ENCODE measurements at regions not wholly inside any gene's neighbourhood (a gene's known extent, or its start where the extent isn't known, plus 50 kb on each side); places are given as distances from the start of the nearest gene placed in this dataset.
A peak's percentile ranks its signal among the peaks of the same experiment; 100 is the strongest.
"Not testable (repeated sequence)": the region's sequence is repeated elsewhere in the genome, so short reads cannot be mapped to it uniquely, and the experiment has no call there.

- H3K4me3 ChIP-seq (ENCODE audit: low read length), result no peak overlapping the region
- WGBS (ENCODE audit: insufficient coverage, low lambda C conversion rate), result 100% methylated on average over 1 of the region's 4 CpGs
Measured at GRCh38 chr12:41661141-41661765, 473.1 kb downstream of the PDZRN4 start.

GRCh38 chr12:41656454-41656853 lies 468.3 kb downstream of the PDZRN4 start:
- peaks cover 3% of the 10 kb centered on the region for H3K27me3 ChIP-seq (ENCODE audit: control insufficient read depth, insufficient read depth, low read length)
- H3K4me3 ChIP-seq (ENCODE audit: low read length), result no peak overlapping the region
- DNase-seq, result no peak
- no peaks in the 10 kb centered on the region for H3K36me3 ChIP-seq (ENCODE audit: control insufficient read depth, insufficient read depth, low read length)
- H3K9me3 ChIP-seq (ENCODE audit: control insufficient read depth, low read depth, low read length), result no peaks in the 10 kb centered on the region
- no CpG with 5 or more reads among the region's 1 CpG for WGBS (ENCODE audit: insufficient coverage, low lambda C conversion rate)
- no peaks in the 10 kb centered on the region for H3K4me1 ChIP-seq (ENCODE audit: control insufficient read depth, insufficient read depth, low read length)
- no peak overlapping the region for H3K27ac ChIP-seq (ENCODE audit: low read length)

More at GRCh38 chr12:41661141-41661765, 473.1 kb downstream of the PDZRN4 start:
- Histone ChIP-seq H3K4me1 (ENCODE audit: control insufficient read depth, insufficient read depth, low read length) (no peaks in the 10 kb centered on the region), H3K27ac (ENCODE audit: low read length) (no peak overlapping the region), H3K27me3 (ENCODE audit: control insufficient read depth, insufficient read depth, low read length) (no peaks in the 10 kb centered on the region), H3K36me3 (ENCODE audit: control insufficient read depth, insufficient read depth, low read length) (no peaks in the 10 kb centered on the region), H3K9me3 (ENCODE audit: control insufficient read depth, low read depth, low read length) (no peaks in the 10 kb centered on the region)
- DNase-seq, result no peak

GRCh38 chr12:41653386-41654326 lies 465.5 kb downstream of the PDZRN4 start:
- no peak for DNase-seq
- Histone ChIP-seq H3K27ac (ENCODE audit: low read length) (no peak overlapping the region), H3K9me3 (ENCODE audit: control insufficient read depth, low read depth, low read length) (no peaks in the 10 kb centered on the region), H3K4me3 (ENCODE audit: low read length) (no peak overlapping the region), H3K27me3 (ENCODE audit: control insufficient read depth, insufficient read depth, low read length) (peaks cover 3% of the 10 kb centered on the region), H3K36me3 (ENCODE audit: control insufficient read depth, insufficient read depth, low read length) (no peaks in the 10 kb centered on the region), H3K4me1 (ENCODE audit: control insufficient read depth, insufficient read depth, low read length) (no peaks in the 10 kb centered on the region)
- WGBS (ENCODE audit: insufficient coverage, low lambda C conversion rate), result 90% methylated on average over 2 of the region's 7 CpGs

- no peak overlapping the region for H3K4me3 ChIP-seq (ENCODE audit: low read length)
- H3K27ac ChIP-seq (ENCODE audit: low read length), result no peak overlapping the region
- no peak for DNase-seq
- peaks cover 3% of the 10 kb centered on the region for H3K27me3 ChIP-seq (ENCODE audit: control insufficient read depth, insufficient read depth, low read length)
- H3K4me1 ChIP-seq (ENCODE audit: control insufficient read depth, insufficient read depth, low read length), result no peaks in the 10 kb centered on the region
- H3K36me3 ChIP-seq (ENCODE audit: control insufficient read depth, insufficient read depth, low read length), result no peaks in the 10 kb centered on the region
- no peaks in the 10 kb centered on the region for H3K9me3 ChIP-seq (ENCODE audit: control insufficient read depth, low read depth, low read length)
- WGBS (ENCODE audit: insufficient coverage, low lambda C conversion rate), result 67% methylated on average over 3 of the region's 8 CpGs
Measured at GRCh38 chr12:41652981-41653380, 464.9 kb downstream of the PDZRN4 start.

- H3K4me1 ChIP-seq (ENCODE audit: control insufficient read depth, insufficient read depth, low read length), result no peaks in the 10 kb centered on the region
- H3K4me3 ChIP-seq (ENCODE audit: low read length), result no peak overlapping the region
- no CpG with 5 or more reads among the region's 1 CpG for WGBS (ENCODE audit: insufficient coverage, low lambda C conversion rate)
- no peaks in the 10 kb centered on the region for H3K9me3 ChIP-seq (ENCODE audit: control insufficient read depth, low read depth, low read length)
- no peak for DNase-seq
- H3K27me3 ChIP-seq (ENCODE audit: control insufficient read depth, insufficient read depth, low read length), result no peaks in the 10 kb centered on the region
- H3K27ac ChIP-seq (ENCODE audit: low read length), result no peak overlapping the region
- H3K36me3 ChIP-seq (ENCODE audit: control insufficient read depth, insufficient read depth, low read length), result no peaks in the 10 kb centered on the region
Measured at GRCh38 chr12:41645624-41646023, 457.5 kb downstream of the PDZRN4 start.

GRCh38 chr12:41642808-41643207 lies 454.7 kb downstream of the PDZRN4 start:
- H3K27me3 ChIP-seq (ENCODE audit: control insufficient read depth, insufficient read depth, low read length); H3K4me3 ChIP-seq (ENCODE audit: low read length); H3K36me3 ChIP-seq (ENCODE audit: control insufficient read depth, insufficient read depth, low read length); H3K9me3 ChIP-seq (ENCODE audit: control insufficient read depth, low read depth, low read length); H3K4me1 ChIP-seq (ENCODE audit: control insufficient read depth, insufficient read depth, low read length); H3K27ac ChIP-seq (ENCODE audit: low read length); DNase-seq: not testable (repeated sequence)
- no CpG with 5 or more reads among the region's 11 CpGs for whole genome bisulfite sequencing (ENCODE audit: insufficient coverage, low lambda C conversion rate)

GRCh38 chr12:41636653-41637052 lies 448.5 kb downstream of the PDZRN4 start:
- Histone ChIP-seq H3K4me3 (ENCODE audit: low read length) (no peak overlapping the region), H3K27ac (ENCODE audit: low read length) (no peak overlapping the region), H3K9me3 (ENCODE audit: control insufficient read depth, low read depth, low read length) (no peaks in the 10 kb centered on the region), H3K36me3 (ENCODE audit: control insufficient read depth, insufficient read depth, low read length) (no peaks in the 10 kb centered on the region), H3K4me1 (ENCODE audit: control insufficient read depth, insufficient read depth, low read length) (peaks cover 3% of the 10 kb centered on the region), H3K27me3 (ENCODE audit: control insufficient read depth, insufficient read depth, low read length) (no peaks in the 10 kb centered on the region)
- DNase-seq, result peak; percentile 7 to 66
- 100% methylated on average over 2 of the region's 4 CpGs for WGBS (ENCODE audit: insufficient coverage, low lambda C conversion rate)

GRCh38 chr12:41635626-41636364 lies 447.7 kb downstream of the PDZRN4 start:
- no CpG with 5 or more reads among the region's 5 CpGs for WGBS (ENCODE audit: insufficient coverage, low lambda C conversion rate)
- Histone ChIP-seq H3K9me3 (ENCODE audit: control insufficient read depth, low read depth, low read length) (no peaks in the 10 kb centered on the region), H3K27me3 (ENCODE audit: control insufficient read depth, insufficient read depth, low read length) (no peaks in the 10 kb centered on the region), H3K36me3 (ENCODE audit: control insufficient read depth, insufficient read depth, low read length) (no peaks in the 10 kb centered on the region), H3K4me1 (ENCODE audit: control insufficient read depth, insufficient read depth, low read length) (peaks cover 3% of the 10 kb centered on the region), H3K4me3 (ENCODE audit: low read length) (no peak overlapping the region), H3K27ac (ENCODE audit: low read length) (no peak overlapping the region)
- DNase-seq, result peak; percentile 61 to 75

- peaks cover 3% of the 10 kb centered on the region for H3K4me1 ChIP-seq (ENCODE audit: control insufficient read depth, insufficient read depth, low read length)
- no peak overlapping the region for H3K27ac ChIP-seq (ENCODE audit: low read length)
- peak; percentile 49 to 55 for DNase-seq
- no peaks in the 10 kb centered on the region for H3K27me3 ChIP-seq (ENCODE audit: control insufficient read depth, insufficient read depth, low read length)
- no peaks in the 10 kb centered on the region for H3K36me3 ChIP-seq (ENCODE audit: control insufficient read depth, insufficient read depth, low read length)
- no CpG with 5 or more reads among the region's 4 CpGs for WGBS (ENCODE audit: insufficient coverage, low lambda C conversion rate)
- no peaks in the 10 kb centered on the region for H3K9me3 ChIP-seq (ENCODE audit: control insufficient read depth, low read depth, low read length)
- no peak overlapping the region for H3K4me3 ChIP-seq (ENCODE audit: low read length)
Measured at GRCh38 chr12:41634091-41634490, 446.0 kb downstream of the PDZRN4 start.

GRCh38 chr12:41629611-41630010 lies 441.5 kb downstream of the PDZRN4 start:
- no peak overlapping the region for H3K27ac ChIP-seq (ENCODE audit: low read length)
- no CpG with 5 or more reads among the region's 1 CpG for WGBS (ENCODE audit: insufficient coverage, low lambda C conversion rate)
- no peaks in the 10 kb centered on the region for H3K27me3 ChIP-seq (ENCODE audit: control insufficient read depth, insufficient read depth, low read length)
- no peaks in the 10 kb centered on the region for H3K4me1 ChIP-seq (ENCODE audit: control insufficient read depth, insufficient read depth, low read length)
- no peaks in the 10 kb centered on the region for H3K9me3 ChIP-seq (ENCODE audit: control insufficient read depth, low read depth, low read length)
- DNase-seq, result no peak
- H3K4me3 ChIP-seq (ENCODE audit: low read length), result no peak overlapping the region
- no peaks in the 10 kb centered on the region for H3K36me3 ChIP-seq (ENCODE audit: control insufficient read depth, insufficient read depth, low read length)

Data from large intestine (tissue), 3 donors.